MM.1S (cell line): ENCODE measurements at regions not wholly inside any gene's neighbourhood (a gene's known extent, or its start where the extent isn't known, plus 50 kb on each side); places are given as distances from the start of the nearest gene placed in this dataset.

Experiments
- CTCF ChIP-seq: fragments of 300-600 bp; sonication (generic); IDR thresholded peaks from 2 replicates; pipeline ENCODE4 v1.5.1; 2016; ENCODE audit warnings: antibody characterized with exemption, low read length, mixed read lengths
- EZH2 ChIP-seq: fragments of 300-600 bp; sonication (generic); optimal IDR thresholded peaks from 2 replicates; pipeline ENCODE3; 2017; ENCODE audit warnings: low read depth, mild to moderate bottlenecking, antibody characterized with exemption, low read length, mixed read lengths

- TF ChIP-seq CTCF = no peak
- no peak for TF ChIP-seq EZH2
These were observed 230.1 kb upstream of the TNRC6C start for GRCh38 chr17:77728474-77728795.
